Sigmoid colon (tissue), 4 donors: ENCODE measurements at regions not wholly inside any gene's neighbourhood (a gene's known extent, or its start where the extent isn't known, plus 50 kb on each side); places are given as distances from the start of the nearest gene placed in this dataset.

Experiments
- CTCF ChIP-seq, 4 experiments: fragments of 450-650 bp in 3 of 4; fragments of 200-600 bp in 1 of 4; IDR thresholded peaks; one replicate each; pipeline ENCODE4 v1.5.1; 2016 to 2019; ENCODE audit warnings: antibody characterized with exemption in 4 of 4, mild to moderate bottlenecking in 3 of 4, moderate library complexity in 2 of 4
- EP300 ChIP-seq, 4 donors: sonication (generic); formaldehyde crosslinking; IDR thresholded peaks; one replicate each; pipeline ENCODE4 v1.6.1; 2017; ENCODE audit warnings: antibody characterized with exemption in 4 of 4
- POLR2A ChIP-seq, 2 donors: fragments of 450-650 bp; IDR thresholded peaks; one replicate each; pipeline ENCODE4 v1.6.1; 2016; ENCODE audit warnings: antibody characterized with exemption in 2 of 2, mild to moderate bottlenecking in 2 of 2, moderate library complexity in 2 of 2
- POLR2AphosphoS5 ChIP-seq, 4 donors: sonication (generic); formaldehyde crosslinking; IDR thresholded peaks; one replicate each; pipeline ENCODE4 v1.6.1; 2017; ENCODE audit warnings: antibody characterized with exemption in 4 of 4

GRCh38 chr5:174198541-174198940 lies 153.0 kb downstream of the NSG2 start:
- no peak for TF ChIP-seq CTCF (IDR thresholded peaks at IDR 0.05)
- no peak for TF ChIP-seq POLR2A (IDR thresholded peaks at IDR 0.05)
- no peak for TF ChIP-seq POLR2AphosphoS5 (IDR thresholded peaks at IDR 0.05)
- no peak for TF ChIP-seq EP300 (IDR thresholded peaks at IDR 0.05)
